ENCODE measurements at regions not wholly inside any gene's neighbourhood (a gene's known extent, or its start where the extent isn't known, plus 50 kb on each side); places are given as distances from the start of the nearest gene placed in this dataset.

DNA sequence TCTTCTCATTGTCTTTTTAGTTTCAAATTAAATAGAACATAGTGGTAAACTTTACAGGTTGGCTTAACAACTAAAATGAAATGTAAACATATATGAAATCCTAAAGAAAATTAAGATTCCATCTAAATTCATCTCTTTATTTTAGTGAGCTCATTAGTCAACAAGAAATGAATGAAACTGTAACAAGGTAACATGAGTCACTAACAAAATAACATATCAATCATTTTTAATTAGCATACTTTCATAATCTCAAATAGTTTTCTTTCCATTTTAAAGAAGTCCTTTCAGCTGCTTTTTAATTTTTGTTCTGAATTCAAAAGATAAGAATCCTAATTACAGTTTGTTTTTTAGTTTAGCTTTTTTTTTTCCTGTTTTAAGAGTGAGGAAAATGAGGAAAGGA lies 688.6 kb upstream of the TENM4 start:
- DNase-seq = no peak
- intact Hi-C loops (cut with DNase I) = no loop called here

DNA sequence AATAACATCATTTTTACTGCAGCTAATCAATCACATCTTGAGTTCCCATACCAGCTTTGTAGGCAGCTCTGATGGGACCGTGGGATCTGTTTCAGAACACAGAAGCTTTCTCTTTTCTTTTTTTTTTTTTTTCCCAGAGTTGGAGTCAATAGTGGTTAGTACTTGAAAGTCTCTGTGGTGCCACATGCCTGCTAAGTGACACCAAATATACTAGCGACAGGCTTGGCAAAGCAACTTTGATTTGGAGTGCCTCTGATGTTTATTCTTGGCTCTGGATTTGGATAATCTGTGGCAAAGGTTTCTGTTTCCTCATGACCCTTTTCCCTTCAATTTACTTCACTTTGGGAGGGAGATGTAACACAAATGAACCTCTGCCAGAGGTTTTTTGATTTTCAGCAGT lies 681.4 kb upstream of the TENM4 start:
- DNase-seq = no peak
- intact Hi-C loops (cut with DNase I) = no loop called here

DNA sequence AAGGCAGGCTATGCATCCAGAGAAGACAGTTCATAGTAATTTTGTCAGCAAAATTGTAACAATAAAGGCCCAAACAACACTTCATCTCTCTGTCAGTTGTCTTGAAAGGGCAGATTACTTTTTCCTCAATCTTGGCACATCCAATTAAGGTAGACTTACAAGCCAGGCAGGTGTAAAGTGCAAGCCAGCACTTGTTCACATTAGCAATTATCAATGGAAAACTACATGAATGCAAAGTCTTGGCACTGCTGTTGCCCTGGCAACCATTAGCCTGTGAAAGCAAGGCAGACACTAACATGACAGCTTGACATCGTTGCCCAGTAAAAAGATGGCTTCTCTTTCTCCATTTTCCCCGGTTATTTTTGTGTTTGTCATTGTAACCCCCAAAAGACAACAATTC lies 677.2 kb upstream of the TENM4 start:
- intact Hi-C loops (cut with DNase I) = no loop called here
- DNase-seq = peak in 1 of 42 donors; percentile 2

DNA sequence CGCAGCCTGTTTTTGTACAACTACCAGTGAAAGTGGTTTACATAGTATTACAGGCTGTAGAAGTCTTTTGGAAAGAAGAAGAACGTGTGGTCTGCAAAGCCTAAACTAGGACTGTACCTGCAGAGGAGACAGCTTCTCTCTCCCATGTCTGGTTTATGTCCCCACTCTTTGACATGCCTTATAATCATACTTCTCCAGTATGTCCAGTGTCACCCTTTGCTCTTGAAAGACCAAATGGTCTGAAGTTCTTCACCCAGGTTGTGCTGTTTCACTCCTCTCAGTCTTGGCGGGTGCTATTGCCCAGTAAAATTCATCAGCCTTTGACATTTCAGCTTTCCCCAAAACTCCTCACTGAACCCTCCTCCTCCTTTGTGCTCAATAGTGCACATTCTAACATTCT lies 676.0 kb upstream of the TENM4 start:
- intact Hi-C loops (cut with DNase I) = no loop called here
- no peak for DNase-seq

DNA sequence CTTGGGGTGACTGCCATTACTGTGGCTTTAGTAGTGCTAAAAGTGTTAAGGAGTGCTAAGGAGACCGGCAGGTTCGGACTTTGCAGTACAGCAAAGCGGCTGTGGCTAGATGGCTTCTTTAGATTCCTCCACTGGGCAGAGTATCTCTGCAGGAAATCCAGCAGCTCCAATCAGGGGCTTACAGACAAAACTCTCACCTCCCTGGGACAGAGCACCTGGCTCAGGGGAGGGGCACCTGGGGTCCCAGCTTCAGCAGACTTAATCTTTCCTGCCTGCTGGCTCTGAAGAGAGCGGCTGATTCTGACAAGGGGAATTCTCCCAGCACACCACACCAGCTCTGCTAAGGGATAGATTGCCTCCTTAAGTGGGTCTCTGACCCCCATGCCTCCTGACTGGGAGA lies 668.8 kb upstream of the TENM4 start:
- intact Hi-C loops (cut with DNase I) = no loop called here
- DNase-seq = no peak

DNA sequence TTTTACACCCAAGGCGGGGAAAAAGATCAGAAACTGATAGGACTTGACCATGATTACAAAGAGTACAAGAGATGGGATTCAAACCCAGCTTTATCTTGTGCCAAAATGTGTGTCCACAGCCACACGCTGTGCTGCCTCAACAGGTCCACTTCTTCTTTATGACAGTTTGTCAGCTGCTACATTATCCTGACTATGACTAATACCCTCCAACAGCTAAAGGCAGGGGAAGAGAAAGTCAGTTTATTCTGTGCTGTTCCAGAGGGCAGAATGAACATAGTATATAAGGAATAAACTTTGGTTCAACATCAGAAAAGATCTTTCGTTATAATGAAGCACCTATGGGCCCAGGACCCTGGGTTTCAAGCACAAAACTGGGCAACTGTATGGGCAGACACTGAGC lies 668.2 kb upstream of the TENM4 start:
- DNase-seq = no peak
- intact Hi-C loops (cut with DNase I) = no loop called here

DNA sequence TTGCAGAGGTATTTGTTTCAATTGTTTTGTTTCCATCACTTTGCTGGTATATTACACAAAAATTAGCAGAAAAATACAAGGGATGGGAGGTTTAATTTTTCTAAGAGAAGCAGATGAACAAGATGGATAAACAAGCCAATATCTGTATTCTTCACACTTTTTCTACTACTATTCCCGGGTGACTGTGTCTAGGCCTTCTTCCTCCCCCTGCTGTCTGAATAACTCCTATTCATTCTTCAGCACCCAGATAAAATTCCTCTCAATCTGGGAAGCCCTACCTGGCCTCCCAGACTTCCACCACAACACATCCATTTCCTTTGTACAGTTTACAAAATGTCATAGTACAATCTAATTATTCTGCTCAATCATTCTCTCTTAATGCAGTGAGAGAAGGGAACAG lies 666.6 kb upstream of the TENM4 start:
- no peak for DNase-seq
- intact Hi-C loops (cut with DNase I) = no loop called here

DNA sequence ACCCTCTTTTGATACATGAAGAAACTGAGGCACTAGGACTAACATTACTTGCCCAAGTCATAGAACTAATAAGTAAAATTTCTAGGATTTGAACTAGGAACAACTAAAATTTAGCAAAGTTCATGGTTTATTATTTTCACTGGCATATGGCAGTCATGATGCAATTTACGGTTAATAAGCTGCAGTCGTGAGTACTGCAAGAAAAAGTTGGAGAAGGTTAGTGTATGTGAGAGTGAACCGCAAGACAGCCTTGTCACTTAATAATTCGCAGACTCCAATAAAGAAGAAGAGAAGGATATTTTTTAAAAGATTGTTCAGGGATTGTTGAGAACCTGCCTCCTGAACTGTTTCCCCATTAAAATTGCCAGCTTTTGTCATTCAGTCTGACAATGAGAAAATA lies 663.4 kb upstream of the TENM4 start:
- no peak for DNase-seq
- intact Hi-C loops (cut with DNase I) = no loop called here

DNA sequence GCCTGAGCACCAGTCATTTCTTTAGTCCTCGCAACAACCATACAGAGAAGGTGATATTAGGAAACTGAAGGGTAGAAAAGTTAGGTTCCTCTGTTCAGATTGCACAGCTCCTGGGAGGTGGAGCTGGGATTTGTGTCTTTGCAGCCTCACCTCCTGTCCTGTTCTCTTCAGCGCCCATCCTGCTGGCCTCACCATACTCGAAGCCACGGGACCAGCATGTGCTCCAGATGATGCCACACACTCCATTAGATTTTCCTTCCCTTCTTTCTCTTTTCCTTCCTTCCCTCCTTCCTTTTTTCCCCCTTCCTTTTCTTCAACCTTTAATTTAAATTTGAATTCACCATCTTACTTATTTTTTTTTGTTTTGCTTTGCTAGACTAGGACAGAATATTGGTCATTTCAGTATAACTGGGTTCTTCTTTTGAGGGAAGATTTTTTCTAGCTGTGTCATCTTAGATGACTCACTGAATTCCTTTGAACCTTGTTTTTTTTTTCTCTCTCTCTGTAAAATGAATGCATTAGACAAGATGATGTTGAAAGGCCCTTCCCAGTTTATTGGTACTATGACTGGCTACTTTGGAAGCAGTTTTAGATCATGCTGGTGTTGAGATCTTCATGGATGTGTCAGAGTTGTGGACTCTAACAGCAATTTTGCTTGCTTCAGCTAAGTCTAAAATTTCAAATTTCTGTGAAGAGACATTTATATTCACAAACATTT lies 662.5 kb upstream of the TENM4 start:
- no peak for DNase-seq
- intact Hi-C loops (cut with DNase I) = no loop called here

DNA sequence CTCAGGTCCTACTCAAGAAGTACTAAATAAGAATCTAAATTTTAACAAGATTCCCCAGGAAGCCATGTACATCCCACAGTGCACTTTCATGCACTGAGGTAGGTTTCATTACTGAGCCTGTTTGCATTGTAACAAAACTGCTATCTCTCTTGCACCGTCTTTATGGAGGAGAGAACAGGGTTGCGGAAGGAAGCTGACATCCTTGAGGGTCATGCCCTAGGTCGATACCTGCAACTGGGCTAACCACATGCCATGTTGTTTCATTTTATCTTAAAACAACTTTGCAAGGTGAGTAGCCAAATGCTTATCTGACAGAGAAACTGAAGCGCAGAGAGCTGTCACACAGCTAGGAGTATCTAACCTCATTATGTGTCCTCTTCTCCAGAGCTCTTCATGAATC lies 656.3 kb upstream of the TENM4 start:
- DNase-seq = no peak
- intact Hi-C loops (cut with DNase I) = no loop called here

DNA sequence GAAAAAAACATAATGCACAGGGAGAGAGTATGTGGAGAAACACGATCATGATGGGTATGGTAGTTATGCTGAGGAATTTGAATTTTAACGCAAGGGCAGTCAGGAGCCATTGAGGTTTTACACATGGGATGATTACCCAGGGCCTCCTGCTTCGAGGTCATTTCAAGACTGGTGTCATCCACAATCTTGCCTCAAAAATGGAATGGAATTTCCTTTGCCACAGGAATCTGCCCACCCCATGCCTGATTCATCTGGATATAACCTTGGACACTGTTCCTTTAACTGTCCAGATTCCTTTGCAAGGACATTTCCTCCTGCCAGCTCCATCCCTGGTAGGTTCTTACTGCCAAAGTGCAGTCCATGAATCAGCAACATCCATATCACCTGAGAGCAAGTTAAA lies 655.9 kb upstream of the TENM4 start:
- intact Hi-C loops (cut with DNase I) = no loop called here

DNA sequence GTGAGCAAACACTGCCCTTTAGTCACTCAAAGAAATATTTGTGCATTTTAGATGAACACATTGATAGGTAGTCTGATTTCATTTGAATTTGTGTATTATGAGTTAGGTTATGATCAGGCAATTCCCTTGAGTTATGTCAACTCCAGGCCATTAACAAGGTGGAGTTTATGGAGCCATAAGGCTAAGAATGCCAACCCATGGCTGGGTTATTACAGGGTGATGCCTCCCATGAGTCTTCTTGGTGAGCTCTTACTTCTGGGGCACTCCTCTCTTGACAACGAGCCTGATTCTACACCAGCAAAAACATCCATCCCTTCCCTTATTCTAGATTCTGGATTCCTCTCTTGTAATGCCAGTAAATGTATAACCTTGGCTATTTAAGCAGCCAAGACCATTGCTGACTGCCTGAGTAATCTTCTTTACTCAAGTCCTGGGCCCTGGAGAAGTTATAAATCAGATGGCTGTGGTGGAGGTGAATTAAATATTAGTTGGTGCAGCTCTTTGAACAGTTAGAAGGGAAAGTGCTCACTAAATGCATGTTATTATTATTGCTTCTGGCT lies 645.7 kb upstream of the TENM4 start:
- intact Hi-C loops (cut with DNase I) = no loop called here
- no peak for DNase-seq

More for the DNA sequence above, 655.9 kb upstream of the TENM4 start:
- no peak for DNase-seq

DNA sequence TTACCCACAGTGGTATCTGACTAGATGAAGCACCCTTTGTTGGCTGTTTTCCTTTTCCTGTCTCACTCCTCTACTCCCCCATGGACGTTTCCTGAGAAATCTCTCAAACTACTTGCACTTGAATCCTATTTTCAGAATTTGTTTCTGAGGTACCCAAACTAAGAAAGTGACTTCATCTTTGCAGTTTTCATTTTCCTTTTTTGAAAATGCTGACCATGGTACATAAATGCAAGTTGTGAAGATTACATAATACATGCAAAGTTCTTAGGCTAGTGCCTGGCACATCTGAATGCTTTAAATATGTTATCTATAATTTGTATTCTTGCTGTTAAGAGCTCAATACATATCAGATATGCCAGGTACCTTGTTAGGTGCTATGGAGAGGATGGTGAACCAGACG lies 644.7 kb upstream of the TENM4 start:
- DNase-seq = no peak
- intact Hi-C loops (cut with DNase I) = no loop called here

DNA sequence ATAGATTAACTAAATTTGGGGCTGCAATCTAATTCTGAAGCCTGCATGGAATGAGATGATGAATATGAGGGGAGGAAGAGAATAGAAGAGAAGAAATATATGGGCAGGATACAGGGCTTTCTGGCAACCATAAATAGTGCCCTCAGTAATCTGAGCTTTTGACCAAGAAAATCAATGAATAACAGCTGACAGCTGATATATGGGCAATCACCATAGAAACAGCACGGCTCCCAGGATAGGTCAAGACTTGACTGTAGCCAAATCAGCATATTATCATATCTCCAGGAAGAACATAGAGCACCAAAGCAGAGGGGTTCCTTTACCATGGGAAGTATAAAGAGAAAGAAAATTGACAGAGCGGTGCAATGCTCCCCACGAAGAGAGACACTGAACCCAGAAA lies 643.8 kb upstream of the TENM4 start:
- intact Hi-C loops (cut with DNase I) = no loop called here
- DNase-seq = no peak

DNA sequence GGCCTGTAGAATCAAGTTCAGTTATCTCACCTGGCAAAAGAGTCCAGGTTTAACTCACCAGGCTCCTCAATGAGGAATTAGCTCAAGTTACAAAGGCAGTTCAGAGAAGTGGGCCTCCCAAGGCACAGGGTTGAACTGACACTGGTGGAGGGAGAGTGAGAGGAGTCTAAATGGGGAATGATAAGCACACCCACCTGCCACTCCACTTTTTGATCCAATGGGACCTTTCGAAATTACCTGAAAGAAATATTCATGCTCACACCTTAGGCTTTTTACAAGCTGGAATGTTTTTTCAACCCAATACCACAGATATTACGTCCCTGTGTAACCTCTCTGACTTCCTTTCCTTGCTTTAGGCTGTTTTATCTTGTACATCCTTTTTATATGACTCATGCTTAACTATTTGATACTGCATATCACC lies 642.7 kb upstream of the TENM4 start:
- intact Hi-C loops (cut with DNase I) = no loop called here

DNA sequence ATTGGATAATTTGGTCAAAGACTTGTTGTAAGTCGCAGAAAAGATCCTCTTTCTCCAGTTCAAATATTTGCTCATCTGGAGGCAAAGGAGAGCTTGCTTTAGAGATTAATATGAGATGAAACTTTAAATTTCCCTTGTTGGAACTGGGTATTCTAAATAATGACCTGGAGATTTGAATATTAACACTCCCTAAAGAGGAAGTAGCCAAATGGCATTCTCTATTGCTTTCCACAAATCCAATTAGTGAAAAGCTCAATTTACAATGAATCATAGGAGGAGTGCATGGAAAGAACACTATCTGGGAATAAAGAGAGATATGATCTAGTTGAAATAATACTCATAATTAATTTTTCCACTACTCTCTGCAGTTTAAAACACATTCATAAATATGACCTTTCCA lies 641.6 kb upstream of the TENM4 start:
- DNase-seq = no peak
- intact Hi-C loops (cut with DNase I) = no loop called here

More for the DNA sequence above, 642.7 kb upstream of the TENM4 start:
- no peak for DNase-seq

DNA sequence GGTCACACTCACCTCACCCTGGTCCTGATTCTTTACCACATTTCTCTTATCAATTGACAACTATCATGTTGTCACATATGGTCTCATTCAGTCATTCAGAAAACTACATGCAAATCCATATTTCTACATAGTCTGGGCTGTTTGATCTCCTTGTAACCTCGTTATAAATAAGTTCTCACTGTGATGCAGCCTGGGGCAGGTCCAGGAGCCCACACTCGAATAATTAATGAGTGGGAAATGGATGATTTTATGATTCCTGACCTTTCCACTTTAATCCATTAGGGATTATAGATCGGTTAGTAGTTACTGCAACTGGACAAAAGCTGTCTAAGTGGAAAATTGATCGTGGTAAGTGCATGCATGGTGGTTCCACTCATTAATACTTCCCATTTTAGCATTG lies 636.3 kb upstream of the TENM4 start:
- no peak for DNase-seq
- intact Hi-C loops (cut with DNase I) = no loop called here

DNA sequence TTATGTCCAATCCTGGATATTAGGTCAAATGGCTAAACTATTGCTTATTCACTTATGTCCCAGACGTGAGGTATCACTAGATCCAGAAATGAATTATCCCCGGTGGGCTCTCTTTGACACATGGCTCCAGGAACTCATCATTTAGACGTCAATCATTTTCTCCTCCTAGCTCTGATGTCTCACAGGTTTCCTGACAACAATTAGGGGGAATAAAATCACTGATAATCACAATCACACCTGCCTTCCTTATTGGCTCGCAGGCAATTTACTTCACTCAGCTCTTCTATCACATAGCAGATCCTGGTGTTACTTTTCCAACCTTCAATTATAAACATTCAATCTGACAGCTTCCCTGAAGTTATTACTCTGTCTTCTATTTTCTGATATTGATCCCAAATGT lies 634.0 kb upstream of the TENM4 start:
- intact Hi-C loops (cut with DNase I) = no loop called here
- no peak for DNase-seq

DNA sequence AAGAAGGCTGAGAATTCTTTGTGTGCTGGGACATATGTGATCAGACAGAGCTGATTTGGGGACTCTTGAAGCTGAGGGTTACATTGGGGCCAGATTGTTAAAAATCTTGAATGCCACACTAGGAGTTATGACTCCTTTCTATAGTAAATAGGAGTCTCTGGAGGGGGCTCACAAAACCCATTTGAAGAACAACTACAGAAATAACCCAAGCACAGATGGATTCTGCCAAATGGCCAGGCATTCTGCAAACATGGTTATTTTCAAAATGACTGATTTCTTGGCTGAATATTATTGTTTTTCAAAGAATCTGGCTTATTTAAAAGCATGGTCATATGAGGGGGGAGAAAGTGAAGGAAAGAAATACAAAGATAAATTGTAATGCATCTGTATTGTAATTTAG lies 625.5 kb upstream of the TENM4 start:
- intact Hi-C loops (cut with DNase I) = no loop called here
- DNase-seq = no peak

DNA sequence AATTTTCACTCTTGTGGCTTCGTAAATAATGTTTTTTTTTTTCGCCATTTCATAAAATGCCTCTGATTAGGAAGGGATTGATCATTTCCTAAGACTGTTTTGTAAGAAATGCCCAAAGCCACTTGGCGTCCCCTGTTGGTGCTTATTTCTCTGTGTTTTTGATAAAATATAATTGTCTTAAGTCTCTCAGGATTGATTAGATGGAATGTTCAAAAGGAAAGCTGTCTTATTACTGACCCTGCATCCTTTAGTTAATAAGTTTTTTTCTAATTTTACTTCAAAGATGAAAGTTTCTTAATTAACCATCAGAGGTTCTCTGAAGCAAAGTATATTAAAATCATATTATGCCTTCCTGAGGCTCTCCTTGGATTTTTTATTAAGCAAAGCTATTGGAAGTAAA lies 624.3 kb upstream of the TENM4 start:
- intact Hi-C loops (cut with DNase I) = no loop called here
- no peak for DNase-seq

DNA sequence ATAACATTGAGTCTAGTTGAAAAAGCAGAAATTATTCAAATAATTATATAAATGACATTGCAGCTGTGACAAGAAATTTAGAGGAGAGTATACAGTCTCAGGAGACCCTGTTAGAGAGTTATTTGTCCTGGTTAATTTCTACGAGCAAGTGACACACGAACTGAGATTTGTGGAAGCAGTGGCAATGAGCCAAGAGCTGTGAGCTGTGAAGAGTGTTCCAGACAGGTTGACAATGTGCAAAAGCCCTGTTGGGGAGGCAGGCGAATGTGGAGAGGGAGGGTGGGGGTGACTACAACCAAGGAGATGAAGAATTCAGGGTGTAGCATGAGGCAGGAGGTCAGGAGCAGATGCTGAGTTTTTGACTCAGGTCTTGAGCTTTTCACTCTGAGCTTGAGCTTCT lies 620.2 kb upstream of the TENM4 start:
- no peak for DNase-seq
- intact Hi-C loops (cut with DNase I) = no loop called here

Data from head of caudate nucleus (tissue), 42 donors.